ENCODE measurements at regions not wholly inside any gene's neighbourhood (a gene's known extent, or its start where the extent isn't known, plus 50 kb on each side); places are given as distances from the start of the nearest gene placed in this dataset.
A peak's percentile ranks its signal among the peaks of the same experiment; 100 is the strongest.

- Histone ChIP-seq H3K36me3 (ENCODE audit: insufficient read depth, low read length) (no peaks in the 10 kb centered on the region), H2AFZ (ENCODE audit: low read length) (no peak overlapping the region), H3K9me3 (ENCODE audit: low read depth, low read length) (peaks cover 2% of the 10 kb centered on the region), H3K27ac (ENCODE audit: low read depth, low read length) (no peak overlapping the region), H3K4me2 (ENCODE audit: insufficient read depth, low read length) (no peak overlapping the region), H3K79me2 (ENCODE audit: insufficient read depth, low read length) (no peaks in the 10 kb centered on the region), H3K27me3 (ENCODE audit: insufficient read depth, low read length) (no peaks in the 10 kb centered on the region), H3K4me1 (ENCODE audit: insufficient read depth, low read length) (no peaks in the 10 kb centered on the region), H3K4me3 (ENCODE audit: insufficient read depth, low read length) (no peak overlapping the region), H4K20me1 (ENCODE audit: insufficient read depth, low read length) (no peaks in the 10 kb centered on the region)
- DNase-seq (ENCODE audit: insufficient read length, low spot score, missing footprints), result no peak
- no peak for TF ChIP-seq CTCF (IDR thresholded peaks at IDR 0.05; ENCODE audit: extremely low read depth, low read depth, low read length)
Observed at GRCh38 chr11:134664447-134665187, 252.6 kb upstream of the B3GAT1 start.

- no peaks in the 10 kb centered on the region for H3K79me2 ChIP-seq (ENCODE audit: insufficient read depth, low read length)
- no peaks in the 10 kb centered on the region for H3K27me3 ChIP-seq (ENCODE audit: insufficient read depth, low read length)
- no peak overlapping the region for H3K4me2 ChIP-seq (ENCODE audit: insufficient read depth, low read length)
- TF ChIP-seq CTCF (IDR thresholded peaks at IDR 0.05; ENCODE audit: extremely low read depth, low read depth, low read length), result no peak
- peak; percentile 67 for DNase-seq (ENCODE audit: insufficient read length, low spot score, missing footprints)
- H2AFZ ChIP-seq (ENCODE audit: low read length), result no peak overlapping the region
- no peaks in the 10 kb centered on the region for H4K20me1 ChIP-seq (ENCODE audit: insufficient read depth, low read length)
- H3K27ac ChIP-seq (ENCODE audit: low read depth, low read length), result no peak overlapping the region
- H3K9me3 ChIP-seq (ENCODE audit: low read depth, low read length), result peaks cover 2% of the 10 kb centered on the region
- H3K36me3 ChIP-seq (ENCODE audit: insufficient read depth, low read length), result no peaks in the 10 kb centered on the region
- no peak overlapping the region for H3K4me3 ChIP-seq (ENCODE audit: insufficient read depth, low read length)
- no peaks in the 10 kb centered on the region for H3K4me1 ChIP-seq (ENCODE audit: insufficient read depth, low read length)
Observed at GRCh38 chr11:134663506-134664313, 251.7 kb upstream of the B3GAT1 start.

GRCh38 chr11:134662629-134663360, 250.8 kb upstream of the B3GAT1 start:
- DNase-seq (ENCODE audit: insufficient read length, low spot score, missing footprints), result peak; percentile 35
- Histone ChIP-seq H3K27me3 (ENCODE audit: insufficient read depth, low read length) (no peaks in the 10 kb centered on the region), H3K27ac (ENCODE audit: low read depth, low read length) (no peak overlapping the region), H3K4me2 (ENCODE audit: insufficient read depth, low read length) (no peak overlapping the region), H2AFZ (ENCODE audit: low read length) (no peak overlapping the region), H4K20me1 (ENCODE audit: insufficient read depth, low read length) (no peaks in the 10 kb centered on the region), H3K4me1 (ENCODE audit: insufficient read depth, low read length) (no peaks in the 10 kb centered on the region), H3K36me3 (ENCODE audit: insufficient read depth, low read length) (no peaks in the 10 kb centered on the region), H3K79me2 (ENCODE audit: insufficient read depth, low read length) (no peaks in the 10 kb centered on the region), H3K9me3 (ENCODE audit: low read depth, low read length) (peaks cover 2% of the 10 kb centered on the region), H3K4me3 (ENCODE audit: insufficient read depth, low read length) (no peak overlapping the region)
- no peak for TF ChIP-seq CTCF (IDR thresholded peaks at IDR 0.05; ENCODE audit: extremely low read depth, low read depth, low read length)

All from osteoblast (primary cell).